HG02678 (cell line): ENCODE measurements at regions not wholly inside any gene's neighbourhood (a gene's known extent, or its start where the extent isn't known, plus 50 kb on each side); places are given as distances from the start of the nearest gene placed in this dataset.
"Not testable (repeated sequence)": the region's sequence is repeated elsewhere in the genome, so short reads cannot be mapped to it uniquely, and the experiment has no call there.

ENCODE experiments used
- ATAC-seq: cut with Tn5 transposase; IDR thresholded peaks from one replicate; pipeline ENCODE4 v1.9.1; 2021; ENCODE audit warnings: mild to moderate bottlenecking, moderate library complexity; ENCODE audit not compliant: unreplicated experiment

- no peak for ATAC-seq
Measured at GRCh38 chr13:50650592-50651504, 192.6 kb downstream of the DLEU7 start.

- ATAC-seq: no peak
Measured at GRCh38 chr13:50651922-50652321, 191.6 kb downstream of the DLEU7 start.

GRCh38 chr13:50654331-50654730 is 189.2 kb downstream of the DLEU7 start:
- no peak for ATAC-seq

GRCh38 chr13:50661881-50662280 is 181.6 kb downstream of the DLEU7 start:
- ATAC-seq: not testable (repeated sequence)

- ATAC-seq: no peak
Measured at GRCh38 chr13:50664951-50665350, 178.5 kb downstream of the DLEU7 start.

- ATAC-seq: no peak
Measured at GRCh38 chr13:50668049-50668448, 175.4 kb downstream of the DLEU7 start.

- ATAC-seq: no peak
Measured at GRCh38 chr13:50668691-50669271, 174.7 kb downstream of the DLEU7 start.

- ATAC-seq: no peak
Measured at GRCh38 chr13:50670272-50670671, 173.2 kb downstream of the DLEU7 start.

- no peak for ATAC-seq
Measured at GRCh38 chr13:50670847-50671496, 172.5 kb downstream of the DLEU7 start.

- no peak for ATAC-seq
Measured at GRCh38 chr13:50671497-50671850, 172.0 kb downstream of the DLEU7 start.

GRCh38 chr13:50672025-50672424 is 171.5 kb downstream of the DLEU7 start:
- ATAC-seq: no peak

GRCh38 chr13:50675651-50676050 is 167.8 kb downstream of the DLEU7 start:
- ATAC-seq: no peak

- ATAC-seq: no peak
Measured at GRCh38 chr13:50676602-50677001, 166.9 kb downstream of the DLEU7 start.

GRCh38 chr13:50677258-50677657 is 166.2 kb downstream of the DLEU7 start:
- ATAC-seq: no peak

GRCh38 chr13:50677687-50678463 is 165.6 kb downstream of the DLEU7 start:
- ATAC-seq: no peak

GRCh38 chr13:50678464-50679162 is 164.9 kb downstream of the DLEU7 start:
- no peak for ATAC-seq

- no peak for ATAC-seq
Measured at GRCh38 chr13:50679321-50679720, 164.2 kb downstream of the DLEU7 start.

- no peak for ATAC-seq
Measured at GRCh38 chr13:50682002-50682401, 161.5 kb downstream of the DLEU7 start.

GRCh38 chr13:50682966-50683365 is 160.5 kb downstream of the DLEU7 start:
- no peak for ATAC-seq

- ATAC-seq: no peak
Measured at GRCh38 chr13:50684366-50684765, 159.1 kb downstream of the DLEU7 start.

GRCh38 chr13:50685491-50685890 is 158.0 kb downstream of the DLEU7 start:
- ATAC-seq: no peak
